Spleen (tissue), 11 donors: ENCODE measurements at regions not wholly inside any gene's neighbourhood (a gene's known extent, or its start where the extent isn't known, plus 50 kb on each side); places are given as distances from the start of the nearest gene placed in this dataset.
A peak's percentile ranks its signal among the peaks of the same experiment; 100 is the strongest.

Experiments
- DNase-seq: peaks from one replicate; pipeline ENCODE4 v3.0.0-alpha.2; 2020
- H3K27ac ChIP-seq, 8 donors: fragments of 200-600 bp; sonication (generic) in 7 of 8; 1 replicate in 4 of 8; 2 replicates in 4 of 8; pipeline versions ENCODE4 v1.5.0 to v1.8.0; 2016 to 2021; ENCODE audit warnings: inconsistent platforms in 4 of 8, mild to moderate bottlenecking in 4 of 8, moderate library complexity in 1 of 8
- H3K27me3 ChIP-seq, 7 donors: fragments of 200-600 bp; sonication (generic) in 6 of 7; replicated peaks in 1 of 7; 1 replicate in 4 of 7; 2 replicates in 3 of 7; pipeline versions ENCODE4 v1.5.0 to v1.8.0; 2016 to 2021; ENCODE audit warnings: inconsistent platforms in 3 of 7, mild to moderate bottlenecking in 1 of 7
- H3K36me3 ChIP-seq, 6 donors: fragments of 200-600 bp; sonication (generic) in 5 of 6; 1 replicate in 4 of 6; 2 replicates in 2 of 6; pipeline versions ENCODE4 v1.5.0 to v1.8.0; 2016 to 2021; ENCODE audit warnings: inconsistent platforms in 2 of 6
- H3K4me1 ChIP-seq, 6 donors: fragments of 200-600 bp; sonication (generic) in 5 of 6; 1 replicate in 3 of 6; 2 replicates in 3 of 6; pipeline versions ENCODE4 v1.5.0 to v1.8.0; 2016 to 2021; ENCODE audit warnings: inconsistent platforms in 3 of 6
- H3K4me3 ChIP-seq, 8 donors: fragments of 200-600 bp; sonication (generic) in 7 of 8; 1 replicate in 4 of 8; 2 replicates in 4 of 8; pipeline versions ENCODE4 v1.5.0 to v1.8.0; 2016 to 2021; ENCODE audit warnings: inconsistent platforms in 4 of 8, mild to moderate bottlenecking in 4 of 8, moderate library complexity in 2 of 8
- H3K9me3 ChIP-seq, 8 donors: fragments of 200-600 bp; sonication (generic) in 7 of 8; 1 replicate in 4 of 8; 2 replicates in 4 of 8; pipeline versions ENCODE4 v1.5.0 to v1.8.0; 2016 to 2021; ENCODE audit warnings: inconsistent platforms in 4 of 8
- POLR2A ChIP-seq, 3 donors: fragments of 450-650 bp; IDR thresholded peaks; one replicate each; pipeline ENCODE4 v1.5.1; 2017; ENCODE audit warnings: antibody characterized with exemption in 3 of 3, mild to moderate bottlenecking in 1 of 3
- POLR2AphosphoS5 ChIP-seq, 3 donors: sonication (generic); formaldehyde crosslinking; IDR thresholded peaks; one replicate each; pipeline ENCODE4 v1.5.1; 2017; ENCODE audit warnings: antibody characterized with exemption in 3 of 3
- WGBS, 5 donors: extraction: QIAGEN DNeasy Blood & Tissue Kit in 3 of 5; methylation state at CpG; one replicate each; pipeline versions ENCODE4 v1.1.5 to v1.1.7; 2013 to 2018; 5-methylcytosine and 5-hydroxymethylcytosine counted together
- intact Hi-C: fragments of 100-400 bp; cut with DNase I; formaldehyde crosslinking; loops from one replicate; pipeline ENCODE4 v1.15.0; 2023; ENCODE audit warnings: low total_unique reads
- TF ChIP-seq, protein P1 (sequence below), 11 experiments: fragments of 200-600 bp in 7 of 11; fragments of 450-650 bp in 4 of 11; sonication (generic) in 4 of 11; IDR thresholded peaks in 8 of 11; conservative IDR thresholded peaks in 3 of 11; 1 replicate in 7 of 11; 2 replicates in 4 of 11; pipeline versions ENCODE4 v1.4.0 to v1.8.0; 2016 to 2021; ENCODE audit warnings: antibody characterized with exemption in 11 of 11, inconsistent platforms in 4 of 11, mild to moderate bottlenecking in 1 of 11
- donor health status: healthy with polysubstance abuse.
- donor health status: DM: no; HTN: no; CAD: no; lungs with moderate emphysema.
- donor health status: DM: no; HTN: no; CAD: no.
- donor health status: Bipolar disorder and iron deficiency.
- donor health status: healthy.
- donor health status: DM: no; HTN: no; CAD: no.
- donor health status: DM: yes; HTN: yes; CAD: no.

- DNase-seq, result peak; percentile 59
- TF ChIP-seq POLR2A (IDR thresholded peaks at IDR 0.05) (no peak), POLR2AphosphoS5 (IDR thresholded peaks at IDR 0.05) (no peak)
- TF ChIP-seq, protein P1, sequence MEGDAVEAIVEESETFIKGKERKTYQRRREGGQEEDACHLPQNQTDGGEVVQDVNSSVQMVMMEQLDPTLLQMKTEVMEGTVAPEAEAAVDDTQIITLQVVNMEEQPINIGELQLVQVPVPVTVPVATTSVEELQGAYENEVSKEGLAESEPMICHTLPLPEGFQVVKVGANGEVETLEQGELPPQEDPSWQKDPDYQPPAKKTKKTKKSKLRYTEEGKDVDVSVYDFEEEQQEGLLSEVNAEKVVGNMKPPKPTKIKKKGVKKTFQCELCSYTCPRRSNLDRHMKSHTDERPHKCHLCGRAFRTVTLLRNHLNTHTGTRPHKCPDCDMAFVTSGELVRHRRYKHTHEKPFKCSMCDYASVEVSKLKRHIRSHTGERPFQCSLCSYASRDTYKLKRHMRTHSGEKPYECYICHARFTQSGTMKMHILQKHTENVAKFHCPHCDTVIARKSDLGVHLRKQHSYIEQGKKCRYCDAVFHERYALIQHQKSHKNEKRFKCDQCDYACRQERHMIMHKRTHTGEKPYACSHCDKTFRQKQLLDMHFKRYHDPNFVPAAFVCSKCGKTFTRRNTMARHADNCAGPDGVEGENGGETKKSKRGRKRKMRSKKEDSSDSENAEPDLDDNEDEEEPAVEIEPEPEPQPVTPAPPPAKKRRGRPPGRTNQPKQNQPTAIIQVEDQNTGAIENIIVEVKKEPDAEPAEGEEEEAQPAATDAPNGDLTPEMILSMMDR (IDR thresholded peaks at IDR 0.05 in 8 of 11, conservative IDR thresholded peaks at IDR 0.05 in 3 of 11), result no peak
- intact Hi-C loops, result no loop called here
- peak overlapping the region in 5 of 8 donors; percentile 28 to 62 (median 54) for H3K27ac ChIP-seq
- no peaks in the 10 kb centered on the region for H3K36me3 ChIP-seq
- no peak overlapping the region for H3K4me3 ChIP-seq
- peaks cover 0 to 35% (median 12%) of the 10 kb centered on the region in 6 donors for H3K4me1 ChIP-seq
- H3K27me3 ChIP-seq, result peaks cover 0 to 31% (median 0%) of the 10 kb centered on the region in 7 donors
- WGBS, 5 donors, result 71 to 91% (median 80%) methylated on average over 7 to 12 of the region's 12 CpGs
- no peaks in the 10 kb centered on the region for H3K9me3 ChIP-seq
Measured at GRCh38 chr14:101066826-101067510, 163.4 kb upstream of the RTL1 start.

DNA sequence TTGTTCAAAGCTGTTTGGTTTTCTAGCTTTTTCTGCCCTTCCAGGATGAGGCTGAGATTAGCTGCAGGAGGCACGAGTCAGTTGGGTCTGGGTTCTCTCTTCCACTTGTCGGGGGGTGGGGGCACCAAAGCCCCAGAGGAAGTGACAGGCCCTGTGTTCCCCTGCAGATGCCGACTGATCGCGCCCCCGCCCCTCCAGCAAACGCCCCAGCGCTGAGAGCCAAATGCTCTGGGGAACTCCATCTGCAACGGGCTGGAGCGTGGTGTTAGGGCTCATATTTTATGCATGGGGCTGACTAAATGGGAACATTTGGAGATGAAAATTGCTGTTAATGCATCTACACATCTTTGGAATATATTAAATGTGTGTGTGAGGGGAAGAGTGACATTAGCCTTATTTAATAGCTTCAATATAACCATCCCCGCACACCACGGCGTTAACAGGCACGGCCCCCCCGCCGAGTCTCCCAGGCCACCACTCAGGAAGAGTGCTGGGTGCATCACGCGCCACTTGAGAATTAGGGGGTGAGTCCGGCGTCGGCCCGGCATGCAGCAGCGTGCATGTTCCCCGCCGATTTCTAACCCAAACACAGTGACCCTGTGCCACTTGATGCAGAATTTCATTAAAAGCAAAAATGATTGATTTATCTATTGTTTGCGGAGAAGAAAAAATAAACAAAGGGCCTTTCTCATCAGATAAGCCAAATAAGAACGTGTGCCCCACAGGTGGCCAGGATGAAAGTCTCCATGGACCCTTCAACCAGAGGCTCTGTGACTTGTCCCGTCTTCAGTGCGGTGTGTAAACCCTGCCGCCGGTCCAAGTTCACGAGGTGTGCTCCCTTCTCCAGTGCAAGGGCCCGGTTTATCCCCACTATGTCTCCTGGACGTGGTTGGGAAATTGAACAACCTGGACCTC lies 165.0 kb upstream of the RTL1 start:
- intact Hi-C loops, result no loop called here
- DNase-seq, result peak; percentile 62
- Histone ChIP-seq H3K36me3 (no peaks in the 10 kb centered on the region), H3K4me3 (no peak overlapping the region), H3K27me3 (peaks cover 0 to 45% (median 0%) of the 10 kb centered on the region in 7 donors), H3K9me3 (no peaks in the 10 kb centered on the region), H3K4me1 (peaks cover 0 to 41% (median 21%) of the 10 kb centered on the region in 6 donors), H3K27ac (peak overlapping the region in 3 of 8 donors; percentile 12 to 62 (median 55))
- TF ChIP-seq, protein P1 (IDR thresholded peaks at IDR 0.05 in 8 of 11, conservative IDR thresholded peaks at IDR 0.05 in 3 of 11), result no peak
- TF ChIP-seq POLR2AphosphoS5 (IDR thresholded peaks at IDR 0.05) (no peak), POLR2A (IDR thresholded peaks at IDR 0.05) (no peak)
- WGBS, 5 donors, result 45 to 54% (median 50%) methylated on average over 34 of the region's 34 CpGs

DNA sequence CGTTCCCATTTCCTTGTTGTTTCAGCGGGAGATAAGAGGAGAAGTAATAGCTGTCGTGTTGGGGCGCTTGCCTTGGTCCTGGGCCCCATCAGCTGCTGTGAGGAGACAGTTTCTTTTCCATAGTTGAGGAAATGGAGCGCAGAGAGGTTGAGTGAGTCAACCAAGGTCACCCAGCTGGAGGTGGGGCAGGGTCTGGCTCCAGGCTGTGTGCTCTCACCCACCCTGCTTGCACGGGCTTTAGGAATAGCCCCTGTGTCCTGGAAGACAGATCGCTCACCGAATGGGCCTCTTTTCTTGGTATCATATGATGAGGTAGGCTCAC lies 165.7 kb upstream of the RTL1 start:
- Histone ChIP-seq H3K36me3 (no peaks in the 10 kb centered on the region), H3K27ac (no peak overlapping the region), H3K4me3 (no peak overlapping the region), H3K27me3 (peaks cover 0 to 51% (median 0%) of the 10 kb centered on the region in 7 donors), H3K9me3 (no peaks in the 10 kb centered on the region), H3K4me1 (peaks cover 0 to 43% (median 22%) of the 10 kb centered on the region in 6 donors)
- 78 to 88% (median 83%) methylated on average over 8 of the region's 8 CpGs for WGBS, 5 donors
- intact Hi-C loops, result no loop called here
- TF ChIP-seq POLR2A (IDR thresholded peaks at IDR 0.05) (no peak), POLR2AphosphoS5 (IDR thresholded peaks at IDR 0.05) (no peak)
- TF ChIP-seq, protein P1 (IDR thresholded peaks at IDR 0.05 in 8 of 11, conservative IDR thresholded peaks at IDR 0.05 in 3 of 11), result no peak
- peak; percentile 51 for DNase-seq
